SK-N-SH (cell line): ENCODE measurements at regions not wholly inside any gene's neighbourhood (a gene's known extent, or its start where the extent isn't known, plus 50 kb on each side); places are given as distances from the start of the nearest gene placed in this dataset.

Source experiments
- CTCF ChIA-PET: fragments of 300-600, 350-600 bp; formaldehyde crosslinking; extraction: SDS; loops from one replicate; lab custom pipeline; 2021; lab: Yijun Ruan, JAX
- POLR2A ChIA-PET: fragments of 350-600 bp; sonication (Branson Sonifier 250); formaldehyde crosslinking; extraction: SDS; loops from one replicate; lab custom pipeline; 2020; ENCODE audit warnings: antibody characterized with exemption, inconsistent platforms; lab: Yijun Ruan, JAX
- DNase-seq: peaks from one replicate; pipeline ENCODE4 v3.0.0; 2012
- H2AFZ ChIP-seq: fragments of 200-600 bp; sonication (generic); 2 replicates; pipeline ENCODE4 v1.8.1; 2016; ENCODE audit warnings: antibody characterized with exemption, mild to moderate bottlenecking, low read depth
- H3F3A ChIP-seq: fragments of 200-600 bp; sonication (generic); replicated peaks from 2 replicates; pipeline ENCODE3; 2016; ENCODE audit warnings: antibody characterized with exemption, mild to moderate bottlenecking; ENCODE audit not compliant: insufficient read depth
- H3K27ac ChIP-seq, 2 experiments: fragments of 200-500 bp in 1 of 2; fragments of 200-600 bp in 1 of 2; sonication (Bioruptor generic) in 1 of 2; sonication (generic), shearing (Covaris generic) in 1 of 2; 2 replicates each; pipeline versions ENCODE4 v1.5.1 to v1.6.1; 2014 to 2016; ENCODE audit warnings: low read depth in 2 of 2, inconsistent platforms in 1 of 2, low read length in 1 of 2, mild to moderate bottlenecking in 1 of 2, mixed read lengths in 1 of 2
- H3K27me3 ChIP-seq: fragments of 200-600 bp; sonication (generic), shearing (Covaris generic); 2 replicates; pipeline ENCODE4 v1.6.1; 2016; ENCODE audit warnings: mixed run types; ENCODE audit not compliant: insufficient read depth
- H3K36me3 ChIP-seq, 2 experiments: fragments of 200-500 bp in 1 of 2; fragments of 200-600 bp in 1 of 2; sonication (Bioruptor generic) in 1 of 2; sonication (generic) in 1 of 2; replicated peaks in 1 of 2; 2 replicates each; pipeline versions ENCODE3 to v1.5.1; 2014 to 2016; ENCODE audit warnings: low read length in 1 of 2, mild to moderate bottlenecking in 1 of 2; ENCODE audit not compliant: insufficient read depth in 2 of 2, control insufficient read depth in 1 of 2
- H3K4me1 ChIP-seq, 2 experiments: fragments of 200-500 bp in 1 of 2; fragments of 200-600 bp in 1 of 2; sonication (Bioruptor generic) in 1 of 2; sonication (generic), shearing (Covaris generic) in 1 of 2; 2 replicates each; pipeline versions ENCODE4 v1.5.1 to v1.6.1; 2014 to 2016; ENCODE audit warnings: low read depth in 1 of 2, low read length in 1 of 2, mixed run types in 1 of 2; ENCODE audit not compliant: insufficient read depth in 2 of 2, control insufficient read depth in 1 of 2
- H3K4me2 ChIP-seq: fragments of 200-600 bp; sonication (generic), shearing (Covaris generic); 2 replicates; pipeline ENCODE4 v1.6.1; 2017; ENCODE audit warnings: mixed run types
- H3K4me3 ChIP-seq, 2 experiments: fragments of 200-500 bp in 1 of 2; fragments of 200-600 bp in 1 of 2; sonication (Bioruptor generic) in 1 of 2; sonication (generic), shearing (Covaris generic) in 1 of 2; 2 replicates each; pipeline versions ENCODE4 v1.5.1 to v1.8.1; 2014 to 2016; ENCODE audit warnings: low read depth in 2 of 2, inconsistent platforms in 1 of 2, low read length in 1 of 2, mild to moderate bottlenecking in 1 of 2, mixed read lengths in 1 of 2, moderate library complexity in 1 of 2
- H3K79me2 ChIP-seq: fragments of 200-600 bp; sonication (generic); 2 replicates; pipeline ENCODE4 v1.8.1; 2017; ENCODE audit warnings: mild to moderate bottlenecking; ENCODE audit not compliant: insufficient read depth
- H3K9ac ChIP-seq: fragments of 200-600 bp; sonication (generic); 2 replicates; pipeline ENCODE4 v1.6.1; 2017; ENCODE audit warnings: mixed run types
- H3K9me2 ChIP-seq: fragments of 200-600 bp; sonication (generic); 2 replicates; pipeline ENCODE4 v1.6.1; 2017; ENCODE audit warnings: mixed run types
- H3K9me3 ChIP-seq: fragments of 200-600 bp; sonication (generic); 2 replicates; pipeline ENCODE4 v1.6.1; 2017; ENCODE audit warnings: mixed run types, mild to moderate bottlenecking, moderate library complexity
- H4K20me1 ChIP-seq: fragments of 200-600 bp; sonication (generic); 2 replicates; pipeline ENCODE4 v1.6.1; 2017; ENCODE audit warnings: mild to moderate bottlenecking, mixed run types; ENCODE audit not compliant: insufficient read depth
- CHD2 ChIP-seq: fragments of 150-350 bp; IDR thresholded peaks from 2 replicates; pipeline ENCODE4 v1.6.1; 2018; ENCODE audit warnings: low read length; ENCODE audit not compliant: partially characterized antibody
- ELF1 ChIP-seq: IDR thresholded peaks from 2 replicates; pipeline ENCODE4 v1.4.0; 2012
- EZH2phosphoT487 ChIP-seq: fragments of 200-600 bp; sonication (generic); IDR thresholded peaks from 2 replicates; pipeline ENCODE4 v1.6.1; 2017; ENCODE audit warnings: low read depth, mixed run types, mild to moderate bottlenecking, antibody characterized with exemption, moderate library complexity, borderline replicate concordance
- FOSL2 ChIP-seq: IDR thresholded peaks from 2 replicates; pipeline ENCODE4 v1.4.0; 2012; ENCODE audit warnings: low read depth, mild to moderate bottlenecking, moderate library complexity, borderline replicate concordance
- FOXJ3 ChIP-seq: sonication (generic); formaldehyde crosslinking; IDR thresholded peaks from 2 replicates; pipeline ENCODE4 v1.5.1; 2020; ENCODE audit warnings: mild to moderate bottlenecking, missing genetic modification reagents
- FOXM1 ChIP-seq: IDR thresholded peaks from 2 replicates; pipeline ENCODE4 v1.4.0; 2012; ENCODE audit warnings: low read depth, mild to moderate bottlenecking
- IRF3 ChIP-seq: fragments of 150-350 bp; IDR thresholded peaks from 2 replicates; pipeline ENCODE4 v1.6.1; 2016; ENCODE audit warnings: mild to moderate bottlenecking, low read depth, low read length
- MAX ChIP-seq: IDR thresholded peaks from 2 replicates; pipeline ENCODE4 v1.4.0; 2012; ENCODE audit warnings: low read depth
- NFIC ChIP-seq: IDR thresholded peaks from 2 replicates; pipeline ENCODE4 v1.4.0; 2012; ENCODE audit warnings: borderline replicate concordance
- NRF1 ChIP-seq: IDR thresholded peaks from 2 replicates; pipeline ENCODE4 v1.6.1; 2012; ENCODE audit warnings: low read depth, mild to moderate bottlenecking, low read length
- PBX3 ChIP-seq: IDR thresholded peaks from 2 replicates; pipeline ENCODE4; 2012
- POLR2AphosphoS5 ChIP-seq: IDR thresholded peaks from 2 replicates; pipeline ENCODE4 v1.6.1; 2012; ENCODE audit warnings: low read depth, low read length
- RAD21 ChIP-seq: IDR thresholded peaks from 2 replicates; pipeline ENCODE4 v1.6.1; 2012; ENCODE audit warnings: mild to moderate bottlenecking, low read length
- REST ChIP-seq: IDR thresholded peaks from 2 replicates; pipeline ENCODE4 v1.6.1; 2012; ENCODE audit warnings: mild to moderate bottlenecking, low read depth, low read length, moderate library complexity
- RXRA ChIP-seq: IDR thresholded peaks from 2 replicates; pipeline ENCODE4 v1.4.0; 2012; ENCODE audit warnings: low read depth, mild to moderate bottlenecking, borderline replicate concordance
- SMC3 ChIP-seq: IDR thresholded peaks from 2 replicates; pipeline ENCODE4 v1.6.1; 2012; ENCODE audit warnings: low read depth, low read length, improper control_type of control experiment
- TCF12 ChIP-seq: IDR thresholded peaks from 2 replicates; pipeline ENCODE4 v1.4.0; 2012
- USF1 ChIP-seq: IDR thresholded peaks from 2 replicates; pipeline ENCODE4 v1.4.0; 2012; ENCODE audit warnings: low read depth, borderline replicate concordance
- YY1 ChIP-seq: IDR thresholded peaks from 2 replicates; pipeline ENCODE4 v1.4.0; 2012; ENCODE audit warnings: low read depth, mild to moderate bottlenecking
- WGBS: methylation state at CpG from one replicate; pipeline ENCODE4 v1.1.6; 2017; ENCODE audit warnings: low lambda C conversion rate; 5-methylcytosine and 5-hydroxymethylcytosine counted together

- no peaks in the 10 kb centered on the region; the same call in 1 of the 2 replicates for H3K9me2 ChIP-seq
- no peak overlapping the region for H2AFZ ChIP-seq
- H4K20me1 ChIP-seq: no peaks in the 10 kb centered on the region
- no peaks in the 10 kb centered on the region for H3K27me3 ChIP-seq
- H3K27ac ChIP-seq: no peak overlapping the region
- H3K4me1 ChIP-seq: no peaks in the 10 kb centered on the region
- no peak for TF ChIP-seq RAD21
- TF ChIP-seq MAX: no peak
- TF ChIP-seq TCF12: no peak
- TF ChIP-seq RXRA: no peak
- no peak for TF ChIP-seq ELF1
- no peak for TF ChIP-seq SMC3
- no peak for TF ChIP-seq REST
- no peak for TF ChIP-seq YY1
- no peak for TF ChIP-seq USF1
- no peak for TF ChIP-seq CHD2
- TF ChIP-seq IRF3: no peak
- no peak for TF ChIP-seq NFIC
- no peak for TF ChIP-seq PBX3
- no peaks in the 10 kb centered on the region for H3F3A ChIP-seq
- no peak for DNase-seq
- POLR2A ChIA-PET: no interaction called here
- WGBS: 3% methylated on average over 3 of the region's 3 CpGs
- no peaks in the 10 kb centered on the region for H3K36me3 ChIP-seq
- no peaks in the 10 kb centered on the region for H3K9me3 ChIP-seq
- no peak overlapping the region for H3K4me2 ChIP-seq
- H3K4me3 ChIP-seq: no peak overlapping the region
- CTCF ChIA-PET: no interaction called here
- H3K9ac ChIP-seq: no peak overlapping the region
- H3K79me2 ChIP-seq: no peaks in the 10 kb centered on the region
Observed at GRCh38 chr4:30437316-30437715, 282.9 kb upstream of the PCDH7 start.

- H3K27ac ChIP-seq: no peak overlapping the region
- H3K4me1 ChIP-seq: no peaks in the 10 kb centered on the region
- no peak overlapping the region for H3K4me3 ChIP-seq
- H3K27me3 ChIP-seq: no peaks in the 10 kb centered on the region
- H3K4me2 ChIP-seq: no peak overlapping the region
- no peaks in the 10 kb centered on the region for H3K36me3 ChIP-seq
- no peaks in the 10 kb centered on the region for H3K9me3 ChIP-seq
- no peak overlapping the region for H3K9ac ChIP-seq
- H4K20me1 ChIP-seq: no peaks in the 10 kb centered on the region
- no peak overlapping the region for H2AFZ ChIP-seq
- DNase-seq: no peak
- no peaks in the 10 kb centered on the region; the same call in 1 of the 2 replicates for H3K9me2 ChIP-seq
- CTCF ChIA-PET: no interaction called here
- no peaks in the 10 kb centered on the region for H3F3A ChIP-seq
- TF ChIP-seq POLR2AphosphoS5 (no peak), YY1 (no peak), FOSL2 (no peak), RXRA (no peak), NFIC (no peak), EZH2phosphoT487 (no peak), FOXJ3 (CRISPR knock-in tag) (no peak), REST (no peak), FOXM1 (no peak), TCF12 (no peak), NRF1 (no peak)
- H3K79me2 ChIP-seq: no peaks in the 10 kb centered on the region
- POLR2A ChIA-PET: no interaction called here
- 0% methylated on average over 2 of the region's 2 CpGs for WGBS
Observed at GRCh38 chr4:30443289-30443688, 276.9 kb upstream of the PCDH7 start.
